BE2C (cell line): ENCODE measurements at regions not wholly inside any gene's neighbourhood (a gene's known extent, or its start where the extent isn't known, plus 50 kb on each side); places are given as distances from the start of the nearest gene placed in this dataset.

Experiments used
- DNase-seq: peaks from one replicate; pipeline ENCODE4 v3.0.0-alpha.2; 2020
- H3K27me3 ChIP-seq: fragments of 250-450 bp; sonication (Bioruptor Pico); 2 replicates; pipeline ENCODE4 v1.5.1; 2020; ENCODE audit warnings: mild to moderate bottlenecking
- H3K36me3 ChIP-seq: fragments of 250-450 bp; sonication (Bioruptor Pico); 2 replicates; pipeline ENCODE4 v1.5.1; 2020; ENCODE audit warnings: mild to moderate bottlenecking
- H3K4me1 ChIP-seq: fragments of 250-450 bp; sonication (Bioruptor Pico); 2 replicates; pipeline ENCODE4 v1.5.1; 2020
- H3K4me3 ChIP-seq: 2 replicates; pipeline ENCODE4 v1.5.1; 2011; ENCODE audit warnings: low read depth, low read length
- H3K9me3 ChIP-seq: fragments of 250-450 bp; sonication (Bioruptor Pico); 2 replicates; pipeline ENCODE4 v1.5.1; 2020
- TF ChIP-seq, protein P1 (sequence below): IDR thresholded peaks from 2 replicates; pipeline ENCODE4 v1.5.1; 2012; ENCODE audit warnings: mild to moderate bottlenecking, low read depth, low read length

GRCh38 chr12:33587354-33587753, 147.7 kb upstream of the SYT10 start:
- Histone ChIP-seq H3K36me3 (no peaks in the 10 kb centered on the region), H3K9me3 (no peaks in the 10 kb centered on the region), H3K4me3 (no peak overlapping the region), H3K4me1 (no peaks in the 10 kb centered on the region; the same call in 1 of the 2 replicates), H3K27me3 (no peaks in the 10 kb centered on the region)
- TF ChIP-seq, protein P1, sequence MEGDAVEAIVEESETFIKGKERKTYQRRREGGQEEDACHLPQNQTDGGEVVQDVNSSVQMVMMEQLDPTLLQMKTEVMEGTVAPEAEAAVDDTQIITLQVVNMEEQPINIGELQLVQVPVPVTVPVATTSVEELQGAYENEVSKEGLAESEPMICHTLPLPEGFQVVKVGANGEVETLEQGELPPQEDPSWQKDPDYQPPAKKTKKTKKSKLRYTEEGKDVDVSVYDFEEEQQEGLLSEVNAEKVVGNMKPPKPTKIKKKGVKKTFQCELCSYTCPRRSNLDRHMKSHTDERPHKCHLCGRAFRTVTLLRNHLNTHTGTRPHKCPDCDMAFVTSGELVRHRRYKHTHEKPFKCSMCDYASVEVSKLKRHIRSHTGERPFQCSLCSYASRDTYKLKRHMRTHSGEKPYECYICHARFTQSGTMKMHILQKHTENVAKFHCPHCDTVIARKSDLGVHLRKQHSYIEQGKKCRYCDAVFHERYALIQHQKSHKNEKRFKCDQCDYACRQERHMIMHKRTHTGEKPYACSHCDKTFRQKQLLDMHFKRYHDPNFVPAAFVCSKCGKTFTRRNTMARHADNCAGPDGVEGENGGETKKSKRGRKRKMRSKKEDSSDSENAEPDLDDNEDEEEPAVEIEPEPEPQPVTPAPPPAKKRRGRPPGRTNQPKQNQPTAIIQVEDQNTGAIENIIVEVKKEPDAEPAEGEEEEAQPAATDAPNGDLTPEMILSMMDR: no peak
- no peak for DNase-seq

DNA sequence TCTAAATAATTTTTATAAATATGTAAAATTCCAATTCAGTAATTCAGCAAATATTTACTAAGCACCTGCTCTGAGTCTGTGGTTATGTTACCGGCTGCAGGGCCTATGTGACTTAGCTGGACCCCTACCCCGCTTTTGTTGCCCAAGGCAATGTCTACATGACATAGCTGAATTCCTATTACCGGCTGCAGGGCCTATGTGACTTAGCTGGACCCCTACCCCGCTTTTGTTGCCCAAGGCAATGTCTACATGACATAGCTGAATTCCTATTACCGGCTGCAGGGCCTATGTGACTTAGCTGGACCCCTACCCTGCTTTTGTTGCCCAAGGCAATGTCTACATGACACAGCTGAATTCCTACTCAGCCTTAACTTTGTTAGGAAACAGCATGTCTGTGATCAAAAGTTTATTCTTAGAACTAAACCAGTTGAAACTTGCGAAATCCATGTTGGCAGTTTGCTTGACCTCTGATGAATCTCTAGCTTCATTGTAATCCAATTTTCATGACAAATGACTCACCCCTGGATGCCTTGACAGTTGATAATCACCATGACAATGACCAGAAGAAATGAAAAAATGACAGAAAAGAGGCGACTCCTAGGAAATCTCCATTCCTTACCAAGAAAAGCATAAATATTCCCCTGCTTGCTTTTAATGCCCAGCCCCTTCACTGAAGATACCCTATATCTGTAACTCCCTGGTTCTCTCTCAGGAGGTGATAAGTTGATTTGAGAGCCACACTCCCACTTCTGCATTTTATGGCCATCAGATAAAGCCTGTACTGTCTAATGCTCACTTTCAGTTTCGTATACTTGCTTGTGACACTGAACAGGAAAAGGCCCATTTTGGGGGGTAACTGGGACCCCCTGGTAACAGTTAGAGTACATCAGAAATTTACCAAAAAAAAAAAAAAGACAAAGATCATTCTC, 148.4 kb upstream of the SYT10 start:
- H3K9me3 ChIP-seq: no peaks in the 10 kb centered on the region
- DNase-seq: no peak
- TF ChIP-seq, protein P1: no peak
- H3K4me1 ChIP-seq: no peaks in the 10 kb centered on the region; the same call in 1 of the 2 replicates
- H3K27me3 ChIP-seq: no peaks in the 10 kb centered on the region
- H3K36me3 ChIP-seq: no peaks in the 10 kb centered on the region
- H3K4me3 ChIP-seq: no peak overlapping the region

DNA sequence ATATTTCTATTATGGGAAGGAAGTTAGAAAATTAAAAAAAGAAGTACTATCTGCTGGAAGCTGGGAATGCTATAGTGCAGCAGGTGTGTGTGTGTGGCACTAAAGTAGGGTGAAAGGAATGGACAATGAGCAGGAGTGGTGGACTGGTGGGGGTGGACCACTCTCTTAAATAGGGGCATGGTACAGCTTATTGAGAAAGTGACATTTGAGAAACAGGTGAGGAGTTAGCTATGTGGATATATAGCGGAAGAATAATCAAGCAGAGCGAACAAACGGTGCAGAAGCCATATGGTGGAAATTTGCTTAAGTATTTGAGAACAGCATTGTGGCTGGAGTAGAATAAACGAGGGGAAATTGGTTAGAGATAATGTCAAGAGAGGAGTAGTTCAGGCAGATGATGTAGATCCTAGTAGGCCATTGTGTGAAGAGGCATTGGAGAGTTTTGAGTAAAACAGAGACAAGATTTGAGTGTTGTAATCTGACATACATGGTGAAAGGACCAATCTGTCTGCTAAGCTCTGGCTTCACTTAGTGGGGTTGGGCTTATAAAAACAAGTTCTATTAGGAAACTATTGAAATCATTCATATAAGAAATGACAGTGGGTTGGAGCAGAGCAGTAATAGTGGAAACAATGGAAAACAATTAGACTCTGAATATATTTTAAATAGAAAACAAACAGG, 149.2 kb upstream of the SYT10 start:
- H3K36me3 ChIP-seq: no peaks in the 10 kb centered on the region
- H3K27me3 ChIP-seq: no peaks in the 10 kb centered on the region
- no peaks in the 10 kb centered on the region; the same call in 1 of the 2 replicates for H3K4me1 ChIP-seq
- no peak for DNase-seq
- H3K9me3 ChIP-seq: no peaks in the 10 kb centered on the region
- TF ChIP-seq, protein P1: no peak
- no peak overlapping the region for H3K4me3 ChIP-seq

DNA sequence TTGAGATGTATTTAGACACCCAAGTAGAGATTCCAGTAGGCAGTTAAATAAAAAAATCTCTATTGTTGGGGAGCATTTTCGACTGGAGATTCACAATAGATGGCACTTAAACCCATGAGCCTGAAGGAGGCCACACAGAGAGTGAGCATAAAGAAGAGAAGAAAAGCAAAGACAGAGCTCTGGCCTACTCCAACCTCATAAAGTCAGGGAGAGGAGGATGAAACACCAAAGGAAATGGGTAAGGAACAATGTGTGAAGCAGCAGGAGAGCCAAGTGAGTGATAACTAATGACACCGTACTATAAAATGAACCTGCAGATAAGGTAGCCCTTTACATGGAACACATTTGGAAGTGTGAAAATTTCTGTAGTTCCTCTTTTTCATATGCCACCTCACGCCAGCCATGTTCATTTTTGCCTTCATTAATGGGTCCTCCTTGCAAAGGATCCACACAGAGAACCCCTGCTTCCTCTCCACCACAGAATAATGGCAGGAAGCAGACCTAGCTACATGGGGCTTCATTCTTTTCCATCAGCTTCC, 150.0 kb upstream of the SYT10 start:
- H3K27me3 ChIP-seq: no peaks in the 10 kb centered on the region
- no peaks in the 10 kb centered on the region for H3K36me3 ChIP-seq
- TF ChIP-seq, protein P1: no peak
- no peaks in the 10 kb centered on the region; the same call in 1 of the 2 replicates for H3K4me1 ChIP-seq
- no peak overlapping the region for H3K4me3 ChIP-seq
- no peak for DNase-seq
- H3K9me3 ChIP-seq: no peaks in the 10 kb centered on the region

DNA sequence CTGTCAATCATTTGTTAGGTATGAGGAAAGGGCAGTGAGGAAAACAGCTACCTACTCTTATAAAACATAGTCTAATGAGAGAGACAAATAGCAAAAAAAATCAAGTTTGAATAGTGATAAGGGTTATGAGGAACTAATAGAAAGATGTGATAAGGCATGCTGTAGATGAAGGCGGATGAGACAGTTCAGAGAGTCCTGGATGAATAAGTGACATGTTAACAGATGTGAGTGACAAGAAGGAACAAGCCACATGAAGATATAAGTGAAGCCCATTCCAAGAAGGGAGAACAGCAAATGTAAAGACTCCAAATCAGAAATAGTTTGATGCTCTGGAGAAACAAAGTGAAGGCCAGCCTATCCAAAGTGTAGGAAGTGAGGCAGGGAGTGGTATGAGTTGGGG, 154.1 kb upstream of the SYT10 start:
- H3K4me1 ChIP-seq: no peaks in the 10 kb centered on the region
- TF ChIP-seq, protein P1: no peak
- no peak for DNase-seq
- H3K36me3 ChIP-seq: no peaks in the 10 kb centered on the region
- no peak overlapping the region for H3K4me3 ChIP-seq
- H3K9me3 ChIP-seq: no peaks in the 10 kb centered on the region
- no peaks in the 10 kb centered on the region for H3K27me3 ChIP-seq
